Natural killer cell (primary cell): ENCODE measurements at regions not wholly inside any gene's neighbourhood (a gene's known extent, or its start where the extent isn't known, plus 50 kb on each side); places are given as distances from the start of the nearest gene placed in this dataset.

ENCODE experiments used
- ATAC-seq, 3 donors: fragments of 150-1000 bp in 2 of 3; fragments of 200-7000 bp in 1 of 3; cut with Tn5 transposase; 1 replicate in 1 of 3; 2 replicates in 2 of 3; pipeline ENCODE4 v1.10.0; 2021; ENCODE audit warnings: mild to moderate bottlenecking in 2 of 3, moderate library complexity in 2 of 3
- DNase-seq, 2 donors: peaks; one replicate each; pipeline versions ENCODE4 v3.0.0 to v3.0.0-alpha.2; 2013 to 2021; ENCODE audit warnings: mixed read lengths in 1 of 2
- H3K27ac ChIP-seq: one replicate; pipeline ENCODE4 v1.5.1; 2013; ENCODE audit warnings: mild to moderate bottlenecking, low read length
- H3K27me3 ChIP-seq: one replicate; pipeline ENCODE4 v1.6.1; 2013; ENCODE audit warnings: low read length; ENCODE audit not compliant: control insufficient read depth, insufficient read depth
- H3K36me3 ChIP-seq: one replicate; pipeline ENCODE4 v1.6.1; 2013; ENCODE audit warnings: low read length; ENCODE audit not compliant: control insufficient read depth, insufficient read depth
- H3K4me1 ChIP-seq: one replicate; pipeline ENCODE4 v1.6.1; 2013; ENCODE audit warnings: low read length; ENCODE audit not compliant: control insufficient read depth, insufficient read depth
- H3K4me3 ChIP-seq: one replicate; pipeline ENCODE4 v1.5.1; 2013; ENCODE audit warnings: low read length
- H3K9me3 ChIP-seq: one replicate; pipeline ENCODE4 v1.6.1; 2013; ENCODE audit warnings: low read length; ENCODE audit not compliant: control insufficient read depth, insufficient read depth
- H3K27ac Mint-ChIP-seq, 2 donors: one replicate each; pipeline ENCODE4 v1.8.0; 2022; ENCODE audit warnings: mild to moderate bottlenecking in 2 of 2, mixed read lengths in 2 of 2, moderate library complexity in 1 of 2
- H3K27me3 Mint-ChIP-seq, 2 donors: one replicate each; pipeline ENCODE4 v1.8.0; 2022; ENCODE audit warnings: low read depth in 2 of 2, mixed read lengths in 2 of 2
- H3K36me3 Mint-ChIP-seq: one replicate; pipeline ENCODE4 v1.8.0; 2022; ENCODE audit warnings: mixed read lengths
- H3K4me1 Mint-ChIP-seq, 2 donors: one replicate each; pipeline ENCODE4 v1.8.0; 2022; ENCODE audit warnings: mixed read lengths in 2 of 2
- H3K4me3 Mint-ChIP-seq: one replicate; pipeline ENCODE4 v1.8.0; 2022; ENCODE audit warnings: mild to moderate bottlenecking, moderate library complexity, mixed read lengths
- H3K9me3 Mint-ChIP-seq, 2 donors: one replicate each; pipeline ENCODE4 v1.8.0; 2022; ENCODE audit warnings: mixed read lengths in 2 of 2
- WGBS: methylation state at CpG from one replicate; pipeline ENCODE4 v1.1.7; 2013; ENCODE audit warnings: missing lambda C conversion rate; ENCODE audit not compliant: insufficient coverage; 5-methylcytosine and 5-hydroxymethylcytosine counted together
- intact Hi-C: fragments of 100-400 bp; cut with micrococcal nuclease; formaldehyde crosslinking; loops from one replicate; pipeline ENCODE4 v1.14.2; 2022
- TF ChIP-seq, protein P1 (sequence below): fragments of 200-600 bp; IDR thresholded peaks from one replicate; pipeline ENCODE4 v1.8.0; 2022; ENCODE audit warnings: antibody characterized with exemption

DNA sequence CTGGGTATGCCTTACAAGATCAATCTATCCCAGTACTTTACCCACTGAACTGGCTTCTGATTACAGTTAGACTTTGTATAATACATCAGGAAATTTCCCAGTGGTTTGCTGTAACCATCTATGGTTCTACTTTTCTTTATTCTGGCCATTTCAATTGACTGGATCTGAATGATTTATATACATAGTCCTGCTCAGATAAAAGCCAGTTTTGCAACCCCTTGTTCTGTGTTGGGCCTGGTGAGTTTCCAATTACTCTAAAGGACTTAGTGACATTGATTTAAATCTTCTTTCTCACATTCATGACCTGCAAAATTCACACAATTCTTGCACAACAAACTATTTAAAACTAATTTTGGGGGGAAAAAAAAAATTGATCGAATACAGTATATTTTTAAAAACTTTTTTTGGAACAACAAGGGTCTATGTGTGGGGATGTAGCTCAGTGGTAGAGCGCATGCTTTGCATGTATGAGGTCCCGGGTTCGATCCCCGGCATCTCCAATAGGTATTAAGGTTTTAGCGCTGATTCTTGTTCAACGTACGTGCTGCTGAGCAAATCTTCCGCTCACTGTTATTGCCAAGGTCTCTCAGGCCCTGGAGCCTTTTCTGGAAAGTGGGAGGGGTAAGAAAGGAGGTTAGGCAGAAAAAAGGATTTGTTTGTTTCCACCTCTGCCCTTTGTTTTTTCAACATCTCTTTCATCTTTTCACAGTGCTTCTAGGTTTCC lies 117.5 kb downstream of the GPX5 start:
- peaks cover 26 to 33% of the 10 kb centered on the region in 2 donors for H3K27me3 Mint-ChIP-seq
- no peak for DNase-seq
- no peaks in the 10 kb centered on the region for H3K9me3 ChIP-seq
- no peaks in the 10 kb centered on the region for H3K9me3 Mint-ChIP-seq
- no peak overlapping the region for H3K4me3 ChIP-seq
- no peak overlapping the region for H3K27ac ChIP-seq
- TF ChIP-seq, protein P1, sequence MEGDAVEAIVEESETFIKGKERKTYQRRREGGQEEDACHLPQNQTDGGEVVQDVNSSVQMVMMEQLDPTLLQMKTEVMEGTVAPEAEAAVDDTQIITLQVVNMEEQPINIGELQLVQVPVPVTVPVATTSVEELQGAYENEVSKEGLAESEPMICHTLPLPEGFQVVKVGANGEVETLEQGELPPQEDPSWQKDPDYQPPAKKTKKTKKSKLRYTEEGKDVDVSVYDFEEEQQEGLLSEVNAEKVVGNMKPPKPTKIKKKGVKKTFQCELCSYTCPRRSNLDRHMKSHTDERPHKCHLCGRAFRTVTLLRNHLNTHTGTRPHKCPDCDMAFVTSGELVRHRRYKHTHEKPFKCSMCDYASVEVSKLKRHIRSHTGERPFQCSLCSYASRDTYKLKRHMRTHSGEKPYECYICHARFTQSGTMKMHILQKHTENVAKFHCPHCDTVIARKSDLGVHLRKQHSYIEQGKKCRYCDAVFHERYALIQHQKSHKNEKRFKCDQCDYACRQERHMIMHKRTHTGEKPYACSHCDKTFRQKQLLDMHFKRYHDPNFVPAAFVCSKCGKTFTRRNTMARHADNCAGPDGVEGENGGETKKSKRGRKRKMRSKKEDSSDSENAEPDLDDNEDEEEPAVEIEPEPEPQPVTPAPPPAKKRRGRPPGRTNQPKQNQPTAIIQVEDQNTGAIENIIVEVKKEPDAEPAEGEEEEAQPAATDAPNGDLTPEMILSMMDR, result no peak
- H3K36me3 ChIP-seq, result no peaks in the 10 kb centered on the region
- WGBS, result 21% methylated on average over 8 of the region's 9 CpGs
- intact Hi-C loops, result no loop called here
- no peak overlapping the region for H3K4me3 Mint-ChIP-seq
- H3K36me3 Mint-ChIP-seq, result no peaks in the 10 kb centered on the region
- ATAC-seq, result no peak
- no peaks in the 10 kb centered on the region for H3K4me1 Mint-ChIP-seq
- peaks cover 15% of the 10 kb centered on the region for H3K27me3 ChIP-seq
- no peaks in the 10 kb centered on the region for H3K4me1 ChIP-seq
- no peak overlapping the region for H3K27ac Mint-ChIP-seq

DNA sequence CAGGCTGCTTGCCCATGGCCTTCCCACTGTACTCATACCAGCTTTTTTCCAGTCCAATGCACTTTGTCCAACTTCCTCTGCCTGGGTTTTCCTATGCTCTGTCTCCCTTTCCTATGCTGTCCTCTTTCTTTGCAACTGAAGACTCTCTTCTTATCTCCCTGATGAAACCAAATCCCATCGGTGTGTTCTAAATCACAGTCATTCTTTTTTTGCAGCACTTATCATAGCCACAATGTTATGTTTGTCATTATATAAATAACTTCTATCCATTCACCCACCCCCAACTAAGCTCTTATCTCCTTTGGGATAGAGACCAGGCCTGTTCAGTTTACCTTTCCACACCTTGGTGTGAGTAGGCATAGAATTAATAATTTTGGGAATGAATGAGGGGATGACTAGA lies 121.0 kb downstream of the GPX5 start:
- ATAC-seq, result no peak
- H3K4me3 Mint-ChIP-seq, result no peak overlapping the region
- TF ChIP-seq, protein P1, result no peak
- Histone ChIP-seq H3K9me3 (no peaks in the 10 kb centered on the region), H3K4me3 (no peak overlapping the region), H3K4me1 (no peaks in the 10 kb centered on the region), H3K27me3 (peaks cover 25% of the 10 kb centered on the region), H3K36me3 (no peaks in the 10 kb centered on the region), H3K27ac (no peak overlapping the region)
- H3K4me1 Mint-ChIP-seq, result no peaks in the 10 kb centered on the region
- no peaks in the 10 kb centered on the region for H3K36me3 Mint-ChIP-seq
- peaks cover 34 to 44% of the 10 kb centered on the region in 2 donors for H3K27me3 Mint-ChIP-seq
- H3K9me3 Mint-ChIP-seq, result no peaks in the 10 kb centered on the region
- H3K27ac Mint-ChIP-seq, result no peak overlapping the region
- WGBS, result 100% methylated on average over 1 of the region's 1 CpG
- DNase-seq, result no peak
- intact Hi-C loops, result no loop called here

DNA sequence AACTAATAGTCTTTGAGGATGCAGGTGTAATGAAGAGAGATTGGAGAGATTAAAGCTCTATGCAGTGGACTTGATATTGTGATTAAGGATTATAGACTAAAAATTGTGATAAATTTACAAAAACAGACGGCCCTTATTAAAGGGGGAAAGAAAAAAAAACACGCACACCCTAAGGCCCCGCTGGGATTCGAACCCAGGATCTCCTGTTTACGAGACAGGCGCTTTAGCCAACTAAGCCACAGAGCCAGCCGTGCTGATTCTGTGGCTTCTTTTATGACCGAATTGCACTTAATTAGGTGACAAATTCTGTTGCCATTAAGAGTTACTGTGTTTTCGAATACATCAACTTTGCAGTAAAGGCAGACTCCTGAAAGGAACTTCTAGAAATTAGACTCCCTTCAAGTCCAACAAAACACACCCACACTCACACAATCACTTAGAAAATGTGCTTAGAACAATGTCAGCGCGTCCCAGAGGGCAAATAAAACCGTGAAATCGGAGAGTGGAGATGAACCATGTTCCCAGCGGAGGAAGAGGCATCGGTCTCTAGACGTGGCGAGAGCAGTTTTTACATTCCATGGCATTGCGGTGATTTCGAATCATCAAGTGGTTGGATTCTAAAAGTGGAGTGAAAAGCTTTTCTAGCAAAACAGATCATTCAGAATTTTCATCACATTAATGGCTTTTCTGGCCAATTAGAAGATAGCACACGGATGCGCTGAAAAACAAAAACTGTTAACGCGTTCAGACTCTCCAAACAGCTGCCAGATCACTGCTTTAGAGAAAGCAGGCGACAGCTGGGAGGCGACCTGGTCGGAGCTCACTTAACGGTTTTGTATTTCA lies 122.6 kb downstream of the GPX5 start:
- Mint-ChIP-seq H3K4me3 (no peak overlapping the region), H3K9me3 (peaks cover 0 to 2% of the 10 kb centered on the region in 2 donors), H3K27ac (no peak overlapping the region), H3K4me1 (no peaks in the 10 kb centered on the region), H3K27me3 (peaks cover 32 to 45% of the 10 kb centered on the region in 2 donors), H3K36me3 (no peaks in the 10 kb centered on the region)
- Histone ChIP-seq H3K36me3 (no peaks in the 10 kb centered on the region), H3K4me3 (no peak overlapping the region), H3K27me3 (peaks cover 25% of the 10 kb centered on the region), H3K4me1 (no peaks in the 10 kb centered on the region), H3K9me3 (no peaks in the 10 kb centered on the region), H3K27ac (no peak overlapping the region)
- under 1% methylated on average over 26 of the region's 27 CpGs for WGBS
- TF ChIP-seq, protein P1, result no peak
- intact Hi-C loops, result no loop called here
- DNase-seq, result peak in 1 of 2 donors; percentile 48
- ATAC-seq, result no peak
